ENCODE measurements at regions not wholly inside any gene's neighbourhood (a gene's known extent, or its start where the extent isn't known, plus 50 kb on each side); places are given as distances from the start of the nearest gene placed in this dataset.

GRCh38 chr3:63751459-63751858 lies 67.6 kb upstream of the C3orf49 start:
- DNase-seq (ENCODE audit: low read depth, low spot score) (no peak), FAIRE-seq (no peak)
- H3K9ac ChIP-seq (ENCODE audit: control insufficient read depth, extremely low read depth, insufficient read depth, low read length), result no peak overlapping the region
- no peaks in the 10 kb centered on the region for H3K9me1 ChIP-seq (ENCODE audit: control insufficient read depth, extremely low read depth, insufficient read depth, low read length)
- H3K4me2 ChIP-seq (ENCODE audit: control insufficient read depth, extremely low read depth, insufficient read depth, low read depth, low read length), result no peak overlapping the region
- dilution Hi-C loops (cut with MboI; ENCODE audit: extremely low pct_ligation_motif_present, low sequenced_read_pairs), result no loop called here
- no peaks in the 10 kb centered on the region for H4K20me1 ChIP-seq (ENCODE audit: control insufficient read depth, extremely low read depth, insufficient read depth, low read length)
- no peak overlapping the region for H2AFZ ChIP-seq (ENCODE audit: control insufficient read depth, low read length)
- no peaks in the 10 kb centered on the region for H3K4me1 ChIP-seq (ENCODE audit: control insufficient read depth, extremely low read depth, insufficient read depth, low read length)
- no peaks in the 10 kb centered on the region for H3K9me3 ChIP-seq (ENCODE audit: control insufficient read depth, low read depth, low read length)
- H3K4me3 ChIP-seq (ENCODE audit: control insufficient read depth in 2 of 3, extremely low read depth in 1 of 3, insufficient read depth in 2 of 3, low read depth in 1 of 3, low read length in 3 of 3), result no peak overlapping the region
- no peaks in the 10 kb centered on the region for H3K36me3 ChIP-seq (ENCODE audit: control insufficient read depth in 2 of 2, extremely low read depth in 1 of 2, insufficient read depth in 2 of 2, low read length in 2 of 2)
- no peaks in the 10 kb centered on the region for H3K79me2 ChIP-seq (ENCODE audit: control insufficient read depth, insufficient read depth, low read length)
- no peak overlapping the region for H3K27ac ChIP-seq (ENCODE audit: control insufficient read depth, insufficient read depth, low read length)
- no peaks in the 10 kb centered on the region for H3K27me3 ChIP-seq (ENCODE audit: control insufficient read depth, extremely low read depth, insufficient read depth, low read length)
- TF ChIP-seq EZH2 (IDR thresholded peaks at IDR 0.05; ENCODE audit: low read length) (no peak), CTCF (optimal IDR thresholded peaks at IDR 0.05 in 1 of 3, IDR thresholded peaks at IDR 0.05 in 1 of 3, conservative IDR thresholded peaks at IDR 0.05 in 1 of 3; ENCODE audit: extremely low read depth in 1 of 3, insufficient read depth in 2 of 3, low read length in 3 of 3) (no peak)

- no peak overlapping the region for H3K9ac ChIP-seq (ENCODE audit: control insufficient read depth, extremely low read depth, insufficient read depth, low read length)
- no peaks in the 10 kb centered on the region for H3K36me3 ChIP-seq (ENCODE audit: control insufficient read depth in 2 of 2, extremely low read depth in 1 of 2, insufficient read depth in 2 of 2, low read length in 2 of 2)
- no peak overlapping the region for H3K4me2 ChIP-seq (ENCODE audit: control insufficient read depth, extremely low read depth, insufficient read depth, low read depth, low read length)
- no peaks in the 10 kb centered on the region for H3K4me1 ChIP-seq (ENCODE audit: control insufficient read depth, extremely low read depth, insufficient read depth, low read length)
- dilution Hi-C loops (cut with MboI; ENCODE audit: extremely low pct_ligation_motif_present, low sequenced_read_pairs), result no loop called here
- TF ChIP-seq CTCF (optimal IDR thresholded peaks at IDR 0.05 in 1 of 3, IDR thresholded peaks at IDR 0.05 in 1 of 3, conservative IDR thresholded peaks at IDR 0.05 in 1 of 3; ENCODE audit: extremely low read depth in 1 of 3, insufficient read depth in 2 of 3, low read length in 3 of 3), result no peak
- TF ChIP-seq EZH2 (IDR thresholded peaks at IDR 0.05; ENCODE audit: low read length), result no peak
- no peaks in the 10 kb centered on the region for H4K20me1 ChIP-seq (ENCODE audit: control insufficient read depth, extremely low read depth, insufficient read depth, low read length)
- no peak overlapping the region for H3K4me3 ChIP-seq (ENCODE audit: control insufficient read depth in 2 of 3, extremely low read depth in 1 of 3, insufficient read depth in 2 of 3, low read depth in 1 of 3, low read length in 3 of 3)
- H3K9me3 ChIP-seq (ENCODE audit: control insufficient read depth, low read depth, low read length), result no peaks in the 10 kb centered on the region
- no peak overlapping the region for H3K27ac ChIP-seq (ENCODE audit: control insufficient read depth, insufficient read depth, low read length)
- no peaks in the 10 kb centered on the region for H3K79me2 ChIP-seq (ENCODE audit: control insufficient read depth, insufficient read depth, low read length)
- no peaks in the 10 kb centered on the region for H3K9me1 ChIP-seq (ENCODE audit: control insufficient read depth, extremely low read depth, insufficient read depth, low read length)
- no peaks in the 10 kb centered on the region for H3K27me3 ChIP-seq (ENCODE audit: control insufficient read depth, extremely low read depth, insufficient read depth, low read length)
- DNase-seq (ENCODE audit: low read depth, low spot score) (peak; percentile 4), FAIRE-seq (peak; percentile 84)
- no peak overlapping the region for H2AFZ ChIP-seq (ENCODE audit: control insufficient read depth, low read length)
These were observed 65.5 kb upstream of the C3orf49 start for GRCh38 chr3:63753567-63753966.
